RWPE2 (cell line): ENCODE measurements at regions not wholly inside any gene's neighbourhood (a gene's known extent, or its start where the extent isn't known, plus 50 kb on each side); places are given as distances from the start of the nearest gene placed in this dataset.

ENCODE experiments used
- ATAC-seq: fragments of 200-7000 bp; cut with Tn5 transposase; 3 replicates; pipeline ENCODE4 v1.9.1; 2021; ENCODE audit warnings: low read depth
- DNase-seq: peaks from one replicate; pipeline ENCODE4 v3.0.0-alpha.2; 2020; ENCODE audit warnings: low spot score
- H3K27ac ChIP-seq: fragments of 450-650 bp; 2 replicates; pipeline ENCODE4 v1.5.1; 2017; ENCODE audit warnings: mild to moderate bottlenecking; ENCODE audit not compliant: poor library complexity, severe bottlenecking
- H3K27me3 ChIP-seq: fragments of 250-450 bp; sonication (Bioruptor Pico); 2 replicates; pipeline ENCODE4 v1.5.1; 2021; ENCODE audit warnings: mild to moderate bottlenecking, moderate library complexity; ENCODE audit not compliant: insufficient read depth, poor library complexity, severe bottlenecking
- H3K36me3 ChIP-seq: fragments of 250-450 bp; sonication (Bioruptor Pico); 2 replicates; pipeline ENCODE4 v1.5.1; 2020; ENCODE audit warnings: low read depth, mild to moderate bottlenecking, moderate library complexity
- H3K4me1 ChIP-seq: fragments of 250-450 bp; sonication (Bioruptor Pico); 2 replicates; pipeline ENCODE4 v1.5.1; 2021; ENCODE audit warnings: mild to moderate bottlenecking, moderate library complexity; ENCODE audit not compliant: insufficient read depth, poor library complexity, severe bottlenecking
- H3K4me3 ChIP-seq: fragments of 250-450 bp; sonication (Bioruptor Pico); 2 replicates; pipeline ENCODE4 v1.5.1; 2021; ENCODE audit warnings: mild to moderate bottlenecking, moderate library complexity; ENCODE audit not compliant: severe bottlenecking
- H3K9me3 ChIP-seq: fragments of 250-450 bp; sonication (Bioruptor Pico); 2 replicates; pipeline ENCODE4 v1.5.1; 2021; ENCODE audit warnings: mild to moderate bottlenecking, moderate library complexity; ENCODE audit not compliant: severe bottlenecking
- TF ChIP-seq, protein P1 (sequence below): fragments of 450-650 bp; IDR thresholded peaks from one replicate; pipeline ENCODE4 v1.5.1; 2017; ENCODE audit warnings: mild to moderate bottlenecking, moderate library complexity; ENCODE audit not compliant: poor library complexity, severe bottlenecking

DNA sequence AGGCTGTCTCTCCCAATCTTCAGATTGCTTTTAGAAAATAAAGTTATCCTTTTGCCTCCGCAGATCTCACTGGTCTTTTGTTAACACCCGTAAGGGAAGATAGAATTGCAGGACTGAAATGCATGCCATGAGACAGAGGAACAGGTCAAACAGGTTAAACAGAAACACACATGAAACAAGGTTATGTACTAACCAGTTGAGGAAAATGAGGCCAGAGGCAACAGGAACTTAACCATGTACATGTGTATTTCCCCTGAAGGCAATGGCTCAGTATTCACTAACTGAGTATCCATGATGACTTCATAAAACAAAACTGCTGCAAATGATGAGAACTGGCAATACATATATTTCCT, 169.1 kb upstream of the NSMCE3 start:
- ATAC-seq = peak; percentile 26; the same call in 1 of the 3 replicates
- Histone ChIP-seq H3K9me3 (no peaks in the 10 kb centered on the region), H3K27me3 (peaks cover 8% of the 10 kb centered on the region), H3K4me3 (no peak overlapping the region), H3K27ac (no peak overlapping the region), H3K36me3 (no peaks in the 10 kb centered on the region), H3K4me1 (no peaks in the 10 kb centered on the region)
- no peak for DNase-seq
- TF ChIP-seq, protein P1, sequence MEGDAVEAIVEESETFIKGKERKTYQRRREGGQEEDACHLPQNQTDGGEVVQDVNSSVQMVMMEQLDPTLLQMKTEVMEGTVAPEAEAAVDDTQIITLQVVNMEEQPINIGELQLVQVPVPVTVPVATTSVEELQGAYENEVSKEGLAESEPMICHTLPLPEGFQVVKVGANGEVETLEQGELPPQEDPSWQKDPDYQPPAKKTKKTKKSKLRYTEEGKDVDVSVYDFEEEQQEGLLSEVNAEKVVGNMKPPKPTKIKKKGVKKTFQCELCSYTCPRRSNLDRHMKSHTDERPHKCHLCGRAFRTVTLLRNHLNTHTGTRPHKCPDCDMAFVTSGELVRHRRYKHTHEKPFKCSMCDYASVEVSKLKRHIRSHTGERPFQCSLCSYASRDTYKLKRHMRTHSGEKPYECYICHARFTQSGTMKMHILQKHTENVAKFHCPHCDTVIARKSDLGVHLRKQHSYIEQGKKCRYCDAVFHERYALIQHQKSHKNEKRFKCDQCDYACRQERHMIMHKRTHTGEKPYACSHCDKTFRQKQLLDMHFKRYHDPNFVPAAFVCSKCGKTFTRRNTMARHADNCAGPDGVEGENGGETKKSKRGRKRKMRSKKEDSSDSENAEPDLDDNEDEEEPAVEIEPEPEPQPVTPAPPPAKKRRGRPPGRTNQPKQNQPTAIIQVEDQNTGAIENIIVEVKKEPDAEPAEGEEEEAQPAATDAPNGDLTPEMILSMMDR = no peak

DNA sequence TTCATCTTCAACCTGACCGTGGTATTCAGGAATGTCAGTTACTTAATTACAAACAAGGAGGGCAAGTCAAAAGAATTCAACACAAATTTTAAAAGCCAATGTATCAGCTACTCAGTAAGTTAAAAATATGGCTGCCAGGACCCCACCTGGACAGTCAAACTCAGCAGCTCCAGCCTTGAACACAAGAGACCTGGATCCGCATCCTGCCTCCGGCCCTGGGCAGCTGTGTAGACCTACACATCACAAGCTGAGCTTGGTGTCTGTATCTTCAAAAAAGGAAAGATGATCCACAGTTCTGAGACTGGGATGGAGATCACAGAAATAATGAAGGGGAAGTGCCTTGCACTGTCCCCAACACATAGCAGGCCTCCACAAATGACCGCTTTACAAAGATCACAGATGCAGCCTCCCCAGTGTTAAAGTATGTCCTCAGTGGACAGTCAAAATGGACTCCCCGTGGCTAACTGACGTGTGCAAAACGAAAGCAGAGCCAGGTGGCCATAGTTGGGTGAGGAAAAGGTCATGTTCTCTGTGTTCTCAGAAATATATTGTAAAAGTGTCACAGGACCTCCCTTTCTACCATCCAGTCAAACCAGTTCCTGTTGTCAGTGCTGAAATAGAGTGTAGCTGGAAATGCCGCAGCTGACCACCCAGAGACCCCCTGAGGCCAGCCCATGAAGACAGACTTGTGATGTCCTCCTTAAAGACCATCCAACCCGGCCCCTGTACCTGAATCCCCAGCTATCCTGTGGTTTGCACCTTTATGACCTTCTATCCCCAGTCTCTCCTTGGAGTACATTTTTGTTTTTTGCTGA, 168.5 kb upstream of the NSMCE3 start:
- no peaks in the 10 kb centered on the region for H3K9me3 ChIP-seq
- H3K36me3 ChIP-seq = no peaks in the 10 kb centered on the region
- no peak overlapping the region for H3K27ac ChIP-seq
- no peak overlapping the region for H3K4me3 ChIP-seq
- DNase-seq (no peak), ATAC-seq (no peak)
- TF ChIP-seq, protein P1 = no peak
- H3K4me1 ChIP-seq = no peaks in the 10 kb centered on the region
- peaks cover 8% of the 10 kb centered on the region for H3K27me3 ChIP-seq

DNA sequence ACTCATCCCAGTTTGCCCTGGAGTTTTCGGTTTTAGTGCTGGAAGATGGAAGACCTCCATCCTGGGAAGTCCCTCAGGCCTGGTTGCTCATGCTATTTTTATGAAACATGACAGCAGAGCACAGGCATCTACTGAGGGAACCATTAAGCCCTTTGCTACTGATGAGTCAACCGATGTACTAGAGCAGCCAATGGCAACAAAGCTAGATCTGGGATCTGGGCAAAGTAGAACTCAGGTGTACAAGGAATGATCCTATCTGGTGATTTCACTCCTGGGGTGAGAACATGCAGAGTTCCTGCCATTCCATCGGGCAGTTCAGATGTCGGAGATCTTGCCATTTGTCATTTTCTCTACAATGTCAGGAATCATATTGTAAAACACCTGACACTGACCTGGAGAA, 166.2 kb upstream of the NSMCE3 start:
- Histone ChIP-seq H3K4me3 (no peak overlapping the region), H3K27me3 (peaks cover 8% of the 10 kb centered on the region), H3K36me3 (no peaks in the 10 kb centered on the region), H3K9me3 (no peaks in the 10 kb centered on the region), H3K4me1 (no peaks in the 10 kb centered on the region), H3K27ac (no peak overlapping the region)
- ATAC-seq (peak; percentile 66), DNase-seq (no peak)
- TF ChIP-seq, protein P1 = no peak

DNA sequence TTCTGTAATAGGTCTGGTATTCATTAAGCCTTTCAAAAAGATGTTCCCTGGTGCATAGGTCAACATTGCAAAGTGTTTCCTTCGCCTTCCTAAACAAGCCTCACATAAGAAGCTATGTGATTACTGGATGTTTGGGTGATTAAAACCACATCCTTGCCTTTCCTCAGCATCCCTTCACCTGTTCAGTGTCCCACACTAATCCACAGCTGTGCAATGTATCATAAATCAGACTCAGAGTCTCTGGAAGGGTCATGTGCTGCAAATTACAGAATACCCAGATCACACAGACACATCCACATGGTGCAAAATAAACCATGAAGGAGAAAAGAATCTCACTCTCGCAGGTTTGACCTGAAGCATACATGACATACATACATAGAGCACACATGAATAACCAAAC, 164.7 kb upstream of the NSMCE3 start:
- no peak overlapping the region for H3K4me3 ChIP-seq
- no peak for DNase-seq
- H3K4me1 ChIP-seq = no peaks in the 10 kb centered on the region
- no peaks in the 10 kb centered on the region for H3K9me3 ChIP-seq
- peaks cover 8% of the 10 kb centered on the region for H3K27me3 ChIP-seq
- H3K27ac ChIP-seq = no peak overlapping the region
- H3K36me3 ChIP-seq = no peaks in the 10 kb centered on the region
- no peak for ATAC-seq
- TF ChIP-seq, protein P1 = no peak
